Renal cortical epithelial cell (primary cell): ENCODE measurements at regions not wholly inside any gene's neighbourhood (a gene's known extent, or its start where the extent isn't known, plus 50 kb on each side); places are given as distances from the start of the nearest gene placed in this dataset.
"Not testable (repeated sequence)": the region's sequence is repeated elsewhere in the genome, so short reads cannot be mapped to it uniquely, and the experiment has no call there.

ENCODE experiments used
- DNase-seq: peaks from one replicate; pipeline ENCODE4 v3.0.0-alpha.2; 2011; ENCODE audit warnings: low read depth

DNA sequence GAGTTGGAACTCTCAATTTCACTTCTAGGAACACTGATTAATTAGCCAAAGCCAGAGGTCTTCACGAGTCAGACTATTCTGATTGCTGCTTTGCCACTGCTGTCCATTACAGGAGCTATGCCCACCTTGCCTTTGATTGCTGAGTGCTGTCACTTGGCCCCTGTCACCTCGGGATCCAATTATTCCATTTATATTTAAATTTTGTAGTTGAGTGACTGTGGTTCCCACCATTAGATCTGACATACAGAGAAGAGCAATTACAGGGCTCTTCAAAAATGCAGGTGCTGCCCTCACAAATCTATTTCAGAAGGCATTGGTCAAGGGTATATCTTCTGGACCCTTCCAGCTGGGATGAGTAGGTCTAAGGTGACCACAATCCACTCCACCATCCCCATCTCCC, 200.8 kb downstream of the GJA1 start:
- DNase-seq: not testable (repeated sequence)

DNA sequence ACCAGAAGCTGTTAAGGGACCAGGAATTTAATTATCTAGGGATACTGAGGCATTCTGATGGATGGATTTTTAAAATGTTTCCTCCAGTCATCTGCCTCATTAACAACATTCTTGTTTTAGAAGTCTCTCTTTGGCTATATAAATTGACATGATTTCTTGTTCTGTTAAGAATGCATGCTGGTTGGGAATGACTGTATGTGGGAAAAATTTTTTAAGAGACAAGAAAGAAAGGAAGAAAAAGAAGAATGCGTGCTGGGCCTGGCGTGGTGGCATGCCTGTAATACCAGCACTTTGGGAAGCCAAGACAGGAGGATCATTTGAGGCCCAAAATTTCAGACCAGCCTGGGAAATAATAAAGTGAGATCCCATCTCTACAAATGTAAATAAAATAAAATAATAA, 203.6 kb downstream of the GJA1 start:
- no peak for DNase-seq

DNA sequence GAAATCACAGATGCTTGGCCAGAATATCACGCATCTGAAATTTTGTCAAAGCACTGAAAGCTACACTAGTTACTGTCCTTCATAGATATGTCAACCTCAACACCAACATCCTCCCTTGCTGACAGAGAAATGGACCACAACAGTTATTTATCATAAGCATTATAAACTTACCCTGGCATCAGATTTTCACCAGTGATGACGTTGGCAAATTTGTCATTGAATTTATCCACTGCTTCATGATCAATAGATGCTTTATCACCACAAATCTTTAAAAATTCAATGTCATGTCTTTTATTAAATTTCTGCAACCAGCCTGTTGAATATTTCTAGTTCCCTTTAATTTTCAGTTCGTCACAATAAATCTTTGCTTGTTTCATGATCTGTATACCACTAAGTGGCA, 205.7 kb downstream of the GJA1 start:
- DNase-seq: no peak

GRCh38 chr6:121645100-121645745, 209.8 kb downstream of the GJA1 start:
- no peak for DNase-seq

DNA sequence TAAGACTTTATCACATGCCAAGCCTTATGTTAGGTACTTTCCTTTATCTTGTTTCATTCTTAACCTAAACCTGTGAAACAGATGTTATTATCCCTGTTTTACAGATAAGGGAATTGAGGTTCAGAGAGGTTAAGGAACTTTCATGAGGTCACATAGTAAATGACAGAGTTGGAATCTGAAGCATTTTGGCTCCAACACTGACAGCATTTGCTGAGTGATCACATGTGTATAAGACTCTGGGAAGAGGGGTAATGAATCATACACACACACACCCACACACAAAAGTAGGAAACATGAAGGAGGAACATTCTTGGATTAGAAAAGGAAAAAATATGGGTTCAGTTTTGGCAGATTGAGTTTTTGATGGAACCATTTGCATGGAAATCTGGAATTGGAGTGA, 212.5 kb downstream of the GJA1 start:
- DNase-seq: peak; percentile 34

GRCh38 chr6:121649951-121650350, 214.5 kb downstream of the GJA1 start:
- DNase-seq: no peak

- no peak for DNase-seq
Observed at GRCh38 chr6:121651420-121651819, 216.0 kb downstream of the GJA1 start.

GRCh38 chr6:121652223-121652622, 216.8 kb downstream of the GJA1 start:
- DNase-seq: no peak

DNA sequence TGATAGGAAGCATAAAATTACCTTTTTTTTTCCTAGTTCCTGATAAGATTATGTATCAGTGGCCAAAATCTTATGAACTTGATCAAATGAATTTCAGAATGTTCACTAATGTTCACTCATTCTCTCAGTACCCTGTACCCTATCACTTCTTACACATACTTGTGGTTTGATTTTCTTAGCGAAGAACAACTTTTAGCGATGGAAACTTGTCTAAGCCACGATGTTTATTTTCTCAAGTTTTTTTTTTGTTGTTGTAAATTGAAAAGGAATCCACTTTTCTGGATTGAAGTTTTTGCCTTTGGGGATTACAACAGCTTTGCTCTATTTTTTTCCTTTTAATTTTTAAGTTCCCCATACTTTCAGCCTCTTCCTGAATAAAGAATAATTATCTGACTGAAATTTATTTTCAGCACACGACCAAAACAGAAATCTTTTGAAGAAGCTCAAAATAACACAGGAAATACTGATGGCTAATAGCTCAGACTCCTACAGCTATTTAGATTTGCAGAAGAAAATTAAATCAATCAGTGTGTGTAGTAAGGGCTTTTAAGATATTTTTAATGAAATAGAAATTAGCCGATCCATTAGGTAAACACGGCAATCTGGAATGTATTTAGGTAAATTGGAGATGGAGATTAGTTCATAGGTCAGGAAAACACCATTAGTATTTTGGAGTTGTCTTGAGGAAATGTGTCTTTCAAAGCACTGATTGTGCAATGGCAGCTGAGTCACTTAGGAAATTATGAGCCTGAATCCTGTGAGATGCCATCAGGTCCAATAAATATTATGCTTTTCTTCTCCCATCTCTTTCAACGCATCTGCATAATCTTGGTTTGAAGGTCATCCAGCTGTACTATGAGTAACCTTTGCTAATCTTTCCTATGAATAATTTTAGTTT, 217.5 kb downstream of the GJA1 start:
- peak; percentile 72 for DNase-seq

DNA sequence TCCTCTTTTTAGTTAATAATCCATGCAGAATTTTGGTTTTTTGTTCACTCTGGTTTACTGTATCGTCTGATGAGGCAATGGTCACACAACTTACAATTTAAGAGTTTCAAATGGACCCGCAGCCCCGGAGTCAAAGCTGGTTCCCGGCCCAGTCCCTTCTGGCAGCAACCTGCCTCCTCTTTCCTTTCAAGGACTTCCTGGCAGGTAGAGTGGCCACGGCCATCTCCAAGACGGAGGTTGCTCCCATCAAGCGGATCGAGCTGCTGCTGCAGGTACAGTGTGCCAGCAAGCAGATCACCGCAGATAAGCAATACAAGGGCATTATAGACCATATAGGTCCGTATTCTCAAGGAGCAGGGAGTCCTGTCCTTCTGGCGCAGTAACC, 218.2 kb downstream of the GJA1 start:
- DNase-seq: no peak

- no peak for DNase-seq
Observed at GRCh38 chr6:121657972-121658371, 222.5 kb downstream of the GJA1 start.

GRCh38 chr6:121660277-121660676, 224.8 kb downstream of the GJA1 start:
- DNase-seq: no peak

GRCh38 chr6:121663292-121663810, 227.9 kb downstream of the GJA1 start:
- no peak for DNase-seq

GRCh38 chr6:121664158-121664557, 228.7 kb downstream of the GJA1 start:
- no peak for DNase-seq

DNA sequence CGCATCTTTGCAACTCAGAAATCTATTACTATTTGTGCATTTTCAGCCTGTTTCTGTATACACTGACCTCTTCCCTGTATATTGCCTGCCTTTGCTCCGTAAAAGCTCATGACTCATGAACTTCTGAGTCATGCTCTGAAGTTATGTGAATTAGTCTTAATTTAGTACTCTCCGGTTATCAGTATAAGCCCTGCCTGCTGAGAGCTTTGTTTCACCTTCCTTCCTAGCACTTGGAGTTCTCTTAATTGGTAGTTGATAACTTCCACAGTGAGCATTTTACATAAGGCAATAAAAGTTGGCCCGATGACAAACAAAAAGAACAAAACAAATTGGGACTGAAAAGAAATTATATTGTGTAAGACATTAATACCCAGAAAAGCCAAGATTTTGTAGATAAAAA, 231.4 kb downstream of the GJA1 start:
- peak; percentile 83 for DNase-seq

GRCh38 chr6:121668259-121668658, 232.8 kb downstream of the GJA1 start:
- no peak for DNase-seq

DNA sequence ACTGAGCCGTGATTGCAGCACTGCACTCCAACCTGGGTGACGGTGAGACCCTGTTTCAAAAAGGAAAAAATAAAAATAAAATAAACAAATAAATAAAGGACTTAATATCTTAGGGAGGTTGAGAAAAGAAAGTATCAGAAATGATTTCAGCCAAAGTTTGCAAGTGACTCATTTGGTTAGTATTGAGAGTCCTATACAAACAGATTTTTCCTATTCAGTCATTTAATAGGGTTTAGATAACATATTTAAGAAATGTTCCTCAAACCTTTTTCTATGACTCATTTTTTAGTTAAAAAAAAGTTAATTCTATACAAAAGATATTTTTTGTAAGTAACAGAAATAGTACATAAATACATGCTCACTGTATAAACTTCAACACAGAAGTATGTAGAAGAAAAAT, 235.1 kb downstream of the GJA1 start:
- no peak for DNase-seq

- no peak for DNase-seq
Observed at GRCh38 chr6:121677571-121677970, 242.1 kb downstream of the GJA1 start.

DNA sequence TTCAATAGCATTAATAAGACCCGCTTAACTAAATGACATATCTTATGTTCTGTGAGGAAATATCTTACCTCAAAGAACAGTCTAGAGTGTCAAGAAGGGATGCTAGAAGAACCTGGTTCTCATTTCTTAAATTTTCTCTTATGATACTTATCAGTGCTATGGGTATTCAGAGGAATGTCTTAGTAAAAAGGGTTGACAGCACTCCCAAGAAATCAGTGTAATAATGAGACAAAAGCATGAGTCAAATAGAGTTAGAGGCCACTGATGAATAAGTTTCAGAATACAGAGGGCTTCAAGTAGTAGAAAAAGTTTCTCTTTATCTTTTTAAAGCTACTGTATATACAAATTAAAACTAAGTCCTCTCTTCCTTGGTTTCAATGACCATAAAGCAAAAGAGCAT, 242.8 kb downstream of the GJA1 start:
- peak; percentile 28 for DNase-seq

GRCh38 chr6:121680058-121680457, 244.6 kb downstream of the GJA1 start:
- DNase-seq: no peak

DNA sequence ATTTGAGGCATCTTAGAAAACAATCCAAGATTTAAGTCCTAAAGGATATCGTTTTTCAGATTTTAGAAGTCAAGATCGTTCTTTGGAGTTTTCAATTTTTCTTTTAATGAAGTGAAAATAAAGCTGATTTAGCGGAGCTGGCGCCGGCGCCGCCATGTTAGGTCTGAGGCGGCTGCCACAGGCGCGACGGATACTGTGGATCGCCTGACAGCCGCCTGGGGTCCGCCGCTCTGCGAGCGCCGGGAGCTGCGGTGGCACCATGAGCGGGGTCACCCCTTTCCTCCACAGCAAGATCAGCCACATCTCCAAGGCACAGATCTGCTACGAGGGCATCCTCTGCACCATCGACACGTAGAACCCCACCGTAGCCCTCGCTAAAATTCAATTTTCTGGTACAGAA, 247.2 kb downstream of the GJA1 start:
- no peak for DNase-seq

DNA sequence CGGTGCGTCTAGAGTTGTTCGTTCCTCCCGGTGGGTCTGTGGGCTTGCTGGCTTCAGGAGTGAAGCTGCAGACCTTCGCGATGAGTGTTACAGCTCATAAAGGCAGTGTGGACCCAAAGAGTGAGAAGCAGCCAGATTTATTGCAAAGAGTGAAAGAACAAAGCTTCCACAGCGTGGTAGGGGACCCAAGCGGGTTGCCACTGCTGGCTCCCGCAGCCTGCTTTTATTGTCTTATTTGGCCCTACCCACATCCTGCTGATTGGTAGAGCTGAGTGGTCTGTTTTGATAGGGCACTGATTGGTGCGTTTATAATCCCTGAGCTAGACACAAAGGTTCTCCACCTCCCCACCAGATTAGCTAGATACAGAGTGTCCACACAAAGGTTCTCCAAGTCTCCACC, 250.4 kb downstream of the GJA1 start:
- DNase-seq: not testable (repeated sequence)

DNA sequence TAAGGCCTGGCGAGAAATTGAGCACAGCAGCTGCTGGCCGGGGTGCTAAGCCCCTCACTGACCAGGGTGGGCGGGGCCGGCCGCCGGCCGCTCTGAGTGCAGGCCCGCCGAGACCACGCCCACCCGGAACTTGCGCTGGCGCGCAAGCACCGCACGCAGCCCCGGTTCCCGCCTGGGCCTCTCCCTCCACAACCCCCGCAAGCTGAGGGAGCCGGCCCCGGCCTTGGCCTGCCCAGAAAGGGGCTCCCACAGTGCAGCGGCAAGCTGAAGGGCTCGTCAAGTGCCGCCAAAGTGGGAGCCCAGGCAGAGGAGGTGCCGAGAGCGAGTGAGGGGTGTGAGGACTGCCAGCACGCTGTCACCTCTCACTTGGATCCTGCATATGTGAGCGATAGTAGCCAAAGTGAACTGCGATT, 251.2 kb downstream of the GJA1 start:
- no peak for DNase-seq
